B cell (primary cell): ENCODE measurements at regions not wholly inside any gene's neighbourhood (a gene's known extent, or its start where the extent isn't known, plus 50 kb on each side); places are given as distances from the start of the nearest gene placed in this dataset.

Experiments
- ATAC-seq: fragments of 200-7000 bp; cut with Tn5 transposase; one replicate; pipeline ENCODE4 v1.10.0; 2021; ENCODE audit warnings: low read depth, mild to moderate bottlenecking, moderate number of reproducible peaks, moderate library complexity
- CTCF ChIA-PET: fragments of 350-600 bp; sonication (Branson Sonifier 250); formaldehyde crosslinking; loops from one replicate; lab custom pipeline; 2021; ENCODE audit warnings: antibody characterized with exemption, inconsistent platforms; lab: Charles Lee
- POLR2A ChIA-PET: fragments of 350-600 bp; sonication (Branson Sonifier 250); formaldehyde crosslinking; loops from one replicate; lab custom pipeline; 2021; ENCODE audit warnings: antibody characterized with exemption; lab: Charles Lee
- DNase-seq: peaks from one replicate; pipeline ENCODE4 v3.0.0; 2013
- H2AFZ ChIP-seq: 2 replicates; pipeline ENCODE4 v1.6.1; 2012; ENCODE audit warnings: mild to moderate bottlenecking, low read depth, low read length; ENCODE audit not compliant: insufficient read depth, poor library complexity, severe bottlenecking
- H3K27ac ChIP-seq, 2 donors: 1 replicate in 1 of 2; 2 replicates in 1 of 2; pipeline ENCODE4 v1.5.1; 2012 to 2013; ENCODE audit warnings: low read length in 2 of 2, mild to moderate bottlenecking in 2 of 2, moderate library complexity in 1 of 2
- H3K27me3 ChIP-seq, 4 experiments: fragments of 200-600 bp in 1 of 4; sonication (generic) in 1 of 4; replicated peaks in 1 of 4; 1 replicate in 2 of 4; 2 replicates in 2 of 4; pipeline versions ENCODE4 v1.6.1 to v1.7.0; 2013 to 2016; ENCODE audit warnings: low read length in 3 of 4, mild to moderate bottlenecking in 2 of 4, mixed read lengths in 1 of 4, moderate library complexity in 1 of 4; ENCODE audit not compliant: insufficient read depth in 4 of 4, control insufficient read depth in 3 of 4; ENCODE audit errors: control extremely low read depth in 1 of 4
- H3K36me3 ChIP-seq, 2 experiments: replicated peaks in 1 of 2; 1 replicate in 1 of 2; 2 replicates in 1 of 2; pipeline versions ENCODE4 v1.6.1 to v1.7.1; 2013; ENCODE audit warnings: low read length in 1 of 2; ENCODE audit not compliant: insufficient read depth in 2 of 2, control insufficient read depth in 1 of 2; ENCODE audit errors: control extremely low read depth in 1 of 2, extremely low read depth in 1 of 2
- H3K4me1 ChIP-seq, 2 donors: fragments of 200-600 bp in 1 of 2; sonication (generic) in 1 of 2; 1 replicate in 1 of 2; 2 replicates in 1 of 2; pipeline versions ENCODE4 v1.5.1 to v1.6.1; 2013 to 2017; ENCODE audit warnings: low read length in 2 of 2; ENCODE audit not compliant: control insufficient read depth in 2 of 2, insufficient read depth in 2 of 2
- H3K4me2 ChIP-seq: replicated peaks from 2 replicates; pipeline ENCODE3; 2012; ENCODE audit warnings: mild to moderate bottlenecking, low read depth, low read length; ENCODE audit not compliant: poor library complexity, severe bottlenecking
- H3K4me3 ChIP-seq, 5 experiments: fragments of 200-600 bp in 1 of 5; sonication (generic) in 1 of 5; 1 replicate in 3 of 5; 2 replicates in 2 of 5; pipeline versions ENCODE4 v1.5.1 to v1.7.0; 2011 to 2016; ENCODE audit warnings: low read length in 4 of 5, mild to moderate bottlenecking in 4 of 5, low read depth in 2 of 5, control low read depth in 1 of 5, moderate library complexity in 1 of 5; ENCODE audit not compliant: insufficient read depth in 1 of 5; ENCODE audit errors: control extremely low read depth in 1 of 5, extremely low read depth in 1 of 5
- H3K79me2 ChIP-seq: fragments of 200-600 bp; sonication (generic); one replicate; pipeline ENCODE4 v1.6.0; 2016; ENCODE audit warnings: low read length; ENCODE audit not compliant: control insufficient read depth, insufficient read depth
- H3K9ac ChIP-seq: fragments of 200-600 bp; sonication (generic); 2 replicates; pipeline ENCODE4 v1.6.1; 2017; ENCODE audit warnings: mild to moderate bottlenecking, low read length, moderate library complexity
- H3K9me3 ChIP-seq, 3 donors: one replicate each; pipeline versions ENCODE4 v1.6.1 to v1.7.1; 2013; ENCODE audit warnings: low read length in 2 of 3; ENCODE audit not compliant: control insufficient read depth in 2 of 3, insufficient read depth in 1 of 3; ENCODE audit errors: control extremely low read depth in 1 of 3
- H4K20me1 ChIP-seq: 2 replicates; pipeline ENCODE4 v1.6.0; 2012; ENCODE audit warnings: mild to moderate bottlenecking, low read length; ENCODE audit not compliant: insufficient read depth, control insufficient read depth, poor library complexity, severe bottlenecking
- H3K27ac Mint-ChIP-seq: one replicate; pipeline ENCODE4 v1.8.0; 2021; ENCODE audit warnings: mixed read lengths
- H3K27me3 Mint-ChIP-seq: one replicate; pipeline ENCODE4 v1.8.0; 2021; ENCODE audit warnings: mixed read lengths
- H3K4me1 Mint-ChIP-seq: one replicate; pipeline ENCODE4 v1.8.0; 2021; ENCODE audit warnings: mixed read lengths
- H3K4me3 Mint-ChIP-seq: one replicate; pipeline ENCODE4 v1.8.0; 2021; ENCODE audit warnings: mixed read lengths
- H3K9me3 Mint-ChIP-seq: one replicate; pipeline ENCODE4 v1.8.0; 2022; ENCODE audit warnings: mixed read lengths; ENCODE audit not compliant: insufficient read depth
- EZH2 ChIP-seq: IDR thresholded peaks from 2 replicates; pipeline ENCODE4 v1.6.1; 2012; ENCODE audit warnings: borderline replicate concordance, low read depth, mild to moderate bottlenecking, moderate library complexity, low read length; ENCODE audit not compliant: insufficient read depth, poor library complexity, severe bottlenecking
- WGBS: methylation state at CpG from one replicate; pipeline ENCODE4 v1.1.5; 2013; ENCODE audit warnings: missing lambda C conversion rate; ENCODE audit not compliant: insufficient coverage; 5-methylcytosine and 5-hydroxymethylcytosine counted together
- intact Hi-C: fragments of 100-400 bp; cut with micrococcal nuclease; formaldehyde crosslinking; loops from one replicate; pipeline ENCODE4 v1.10.0; 2022
- TF ChIP-seq, protein P1 (sequence below): fragments of 200-600 bp; IDR thresholded peaks from one replicate; pipeline ENCODE4 v1.8.0; 2022; ENCODE audit warnings: antibody characterized with exemption, mild to moderate bottlenecking

DNA sequence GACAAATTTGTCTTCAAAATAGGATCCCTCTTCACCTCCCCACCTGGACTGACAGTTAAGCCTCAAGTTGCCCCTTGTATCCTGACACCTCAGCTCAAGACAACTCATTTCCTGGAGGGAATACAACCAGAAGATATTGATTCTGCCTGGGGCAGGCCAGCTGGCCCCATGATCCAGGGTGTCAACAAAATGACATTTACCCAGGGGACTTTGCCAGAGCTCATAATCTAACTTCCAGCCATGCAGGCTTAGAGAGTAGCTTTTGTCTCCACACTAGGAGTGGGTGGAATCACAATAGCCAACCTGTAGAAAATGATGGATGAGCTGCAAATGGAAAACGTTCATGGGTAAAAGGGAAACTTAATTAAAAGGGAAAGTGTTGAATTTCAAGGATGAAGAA is 220.1 kb upstream of the DPP10 start:
- ATAC-seq (no peak), DNase-seq (no peak)
- no peaks in the 10 kb centered on the region for H3K9me3 ChIP-seq
- no peaks in the 10 kb centered on the region for H4K20me1 ChIP-seq
- H3K4me3 Mint-ChIP-seq, result no peak overlapping the region
- no CpG with 5 or more reads among the region's 1 CpG for WGBS
- no peak overlapping the region for H3K4me3 ChIP-seq
- no peaks in the 10 kb centered on the region for H3K4me1 Mint-ChIP-seq
- H3K27ac Mint-ChIP-seq, result no peak overlapping the region
- H3K4me1 ChIP-seq, result no peaks in the 10 kb centered on the region
- H3K9ac ChIP-seq, result no peak overlapping the region
- H3K79me2 ChIP-seq, result no peaks in the 10 kb centered on the region
- peaks cover 24% of the 10 kb centered on the region for H3K27me3 Mint-ChIP-seq
- H3K27ac ChIP-seq, result no peak overlapping the region
- H2AFZ ChIP-seq, result no peak overlapping the region
- H3K36me3 ChIP-seq, result no peaks in the 10 kb centered on the region
- ChIA-PET POLR2A (no interaction called here), CTCF (no interaction called here)
- intact Hi-C loops, result no loop called here
- TF ChIP-seq, protein P1, sequence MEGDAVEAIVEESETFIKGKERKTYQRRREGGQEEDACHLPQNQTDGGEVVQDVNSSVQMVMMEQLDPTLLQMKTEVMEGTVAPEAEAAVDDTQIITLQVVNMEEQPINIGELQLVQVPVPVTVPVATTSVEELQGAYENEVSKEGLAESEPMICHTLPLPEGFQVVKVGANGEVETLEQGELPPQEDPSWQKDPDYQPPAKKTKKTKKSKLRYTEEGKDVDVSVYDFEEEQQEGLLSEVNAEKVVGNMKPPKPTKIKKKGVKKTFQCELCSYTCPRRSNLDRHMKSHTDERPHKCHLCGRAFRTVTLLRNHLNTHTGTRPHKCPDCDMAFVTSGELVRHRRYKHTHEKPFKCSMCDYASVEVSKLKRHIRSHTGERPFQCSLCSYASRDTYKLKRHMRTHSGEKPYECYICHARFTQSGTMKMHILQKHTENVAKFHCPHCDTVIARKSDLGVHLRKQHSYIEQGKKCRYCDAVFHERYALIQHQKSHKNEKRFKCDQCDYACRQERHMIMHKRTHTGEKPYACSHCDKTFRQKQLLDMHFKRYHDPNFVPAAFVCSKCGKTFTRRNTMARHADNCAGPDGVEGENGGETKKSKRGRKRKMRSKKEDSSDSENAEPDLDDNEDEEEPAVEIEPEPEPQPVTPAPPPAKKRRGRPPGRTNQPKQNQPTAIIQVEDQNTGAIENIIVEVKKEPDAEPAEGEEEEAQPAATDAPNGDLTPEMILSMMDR, result no peak
- TF ChIP-seq EZH2, result no peak
- peaks cover 2% of the 10 kb centered on the region for H3K9me3 Mint-ChIP-seq
- H3K27me3 ChIP-seq, result peaks cover 0 to 6% (median 4%) of the 10 kb centered on the region in 4 experiments
- no peak overlapping the region for H3K4me2 ChIP-seq

DNA sequence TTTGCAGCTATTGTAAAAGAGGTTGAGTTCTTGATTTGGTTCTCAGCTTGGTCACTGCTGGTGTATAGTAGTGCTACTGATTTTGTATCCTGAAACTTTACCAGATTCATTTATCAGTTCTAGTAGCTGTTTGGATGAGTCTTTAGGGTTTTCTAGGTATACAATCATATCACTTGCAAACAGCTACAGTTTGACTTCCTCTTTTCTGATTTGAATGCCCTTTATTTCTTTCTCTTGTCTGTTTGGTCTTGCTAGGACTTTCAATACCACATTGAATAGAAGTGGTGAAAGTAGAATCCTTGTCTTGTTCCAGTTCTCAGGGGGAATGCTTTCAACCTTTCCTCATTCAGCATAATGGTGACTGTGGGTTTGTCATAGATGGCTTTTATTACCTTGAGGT is 210.5 kb upstream of the DPP10 start:
- Histone ChIP-seq H3K36me3 (no peaks in the 10 kb centered on the region), H3K27ac (no peak overlapping the region), H3K4me3 (no peak overlapping the region), H3K9ac (no peak overlapping the region), H3K27me3 (no peaks in the 10 kb centered on the region), H3K4me1 (no peaks in the 10 kb centered on the region), H4K20me1 (no peaks in the 10 kb centered on the region), H3K4me2 (no peak overlapping the region), H2AFZ (no peak overlapping the region), H3K79me2 (no peaks in the 10 kb centered on the region), H3K9me3 (peaks cover 0 to 7% (median 0%) of the 10 kb centered on the region in 3 donors)
- intact Hi-C loops, result no loop called here
- Mint-ChIP-seq H3K4me1 (no peaks in the 10 kb centered on the region), H3K27ac (no peak overlapping the region), H3K27me3 (peaks cover 5% of the 10 kb centered on the region), H3K9me3 (peaks cover 2% of the 10 kb centered on the region), H3K4me3 (no peak overlapping the region)
- DNase-seq (no peak), ATAC-seq (no peak)
- no peak for TF ChIP-seq EZH2
- TF ChIP-seq, protein P1, result no peak
- CTCF ChIA-PET, result no interaction called here
- POLR2A ChIA-PET, result no interaction called here
